Hepatocyte (in vitro differentiated cells): ENCODE measurements at regions not wholly inside any gene's neighbourhood (a gene's known extent, or its start where the extent isn't known, plus 50 kb on each side); places are given as distances from the start of the nearest gene placed in this dataset.

ENCODE experiments used
- DNase-seq: peaks from one replicate; pipeline ENCODE4 v3.0.0-alpha.2; 2016; ENCODE audit warnings: low spot score
- H2AFZ ChIP-seq: fragments of 200-600 bp; sonication (generic); 2 replicates; pipeline ENCODE4 v1.6.0; 2016; ENCODE audit warnings: antibody characterized with exemption, mild to moderate bottlenecking
- H3K27ac ChIP-seq: fragments of 200-600 bp; sonication (generic); 2 replicates; pipeline ENCODE4 v1.5.1; 2016; ENCODE audit warnings: mild to moderate bottlenecking
- H3K27me3 ChIP-seq: fragments of 200-600 bp; sonication (generic); 2 replicates; pipeline ENCODE4 v1.6.1; 2016
- H3K36me3 ChIP-seq: fragments of 200-600 bp; sonication (generic); replicated peaks from 2 replicates; pipeline ENCODE4 v1.5.1; 2016; ENCODE audit warnings: low read depth; ENCODE audit not compliant: insufficient read depth
- H3K4me1 ChIP-seq: fragments of 200-600 bp; sonication (generic); 2 replicates; pipeline ENCODE4 v1.5.1; 2016; ENCODE audit warnings: mild to moderate bottlenecking, moderate library complexity; ENCODE audit not compliant: insufficient read depth
- H3K4me2 ChIP-seq: fragments of 200-600 bp; sonication (generic); 2 replicates; pipeline ENCODE4 v1.6.0; 2016
- H3K4me3 ChIP-seq: fragments of 200-600 bp; sonication (generic); 2 replicates; pipeline ENCODE4 v1.5.1; 2016; ENCODE audit warnings: mild to moderate bottlenecking
- H3K79me2 ChIP-seq: fragments of 200-600 bp; sonication (generic); 2 replicates; pipeline ENCODE4 v1.6.0; 2017; ENCODE audit warnings: mild to moderate bottlenecking
- H3K9me2 ChIP-seq: fragments of 200-600 bp; sonication (generic); replicated peaks from 2 replicates; pipeline ENCODE4 v1.6.0; 2017; ENCODE audit warnings: mild to moderate bottlenecking; ENCODE audit not compliant: insufficient read depth
- H3K9me3 ChIP-seq: fragments of 200-600 bp; sonication (generic); 2 replicates; pipeline ENCODE4 v1.5.1; 2016; ENCODE audit warnings: low read depth, mild to moderate bottlenecking
- H4K20me1 ChIP-seq: fragments of 200-600 bp; sonication (generic); 2 replicates; pipeline ENCODE4 v1.6.0; 2016; ENCODE audit warnings: mild to moderate bottlenecking; ENCODE audit not compliant: insufficient read depth, poor library complexity, severe bottlenecking
- EZH2 ChIP-seq: fragments of 200-600 bp; sonication (generic); IDR thresholded peaks from 2 replicates; pipeline ENCODE4 v1.6.1; 2016; ENCODE audit warnings: antibody characterized with exemption, mild to moderate bottlenecking, borderline replicate concordance
- EZH2phosphoT487 ChIP-seq: fragments of 200-600 bp; sonication (generic); IDR thresholded peaks from one replicate; pipeline ENCODE4 v1.6.1; 2018; ENCODE audit warnings: antibody characterized with exemption, mild to moderate bottlenecking, low read depth, moderate library complexity; ENCODE audit not compliant: unreplicated experiment, severe bottlenecking
- WGBS: methylation state at CpG from one replicate; pipeline ENCODE4 v1.1.6; 2016; ENCODE audit warnings: low lambda C conversion rate; ENCODE audit errors: missing lambda C conversion rate; 5-methylcytosine and 5-hydroxymethylcytosine counted together
- TF ChIP-seq, protein P1 (sequence below): fragments of 200-600 bp; sonication (generic); IDR thresholded peaks from 2 replicates; pipeline ENCODE4 v1.5.1; 2016; ENCODE audit warnings: antibody characterized with exemption, mild to moderate bottlenecking; ENCODE audit not compliant: poor library complexity

DNA sequence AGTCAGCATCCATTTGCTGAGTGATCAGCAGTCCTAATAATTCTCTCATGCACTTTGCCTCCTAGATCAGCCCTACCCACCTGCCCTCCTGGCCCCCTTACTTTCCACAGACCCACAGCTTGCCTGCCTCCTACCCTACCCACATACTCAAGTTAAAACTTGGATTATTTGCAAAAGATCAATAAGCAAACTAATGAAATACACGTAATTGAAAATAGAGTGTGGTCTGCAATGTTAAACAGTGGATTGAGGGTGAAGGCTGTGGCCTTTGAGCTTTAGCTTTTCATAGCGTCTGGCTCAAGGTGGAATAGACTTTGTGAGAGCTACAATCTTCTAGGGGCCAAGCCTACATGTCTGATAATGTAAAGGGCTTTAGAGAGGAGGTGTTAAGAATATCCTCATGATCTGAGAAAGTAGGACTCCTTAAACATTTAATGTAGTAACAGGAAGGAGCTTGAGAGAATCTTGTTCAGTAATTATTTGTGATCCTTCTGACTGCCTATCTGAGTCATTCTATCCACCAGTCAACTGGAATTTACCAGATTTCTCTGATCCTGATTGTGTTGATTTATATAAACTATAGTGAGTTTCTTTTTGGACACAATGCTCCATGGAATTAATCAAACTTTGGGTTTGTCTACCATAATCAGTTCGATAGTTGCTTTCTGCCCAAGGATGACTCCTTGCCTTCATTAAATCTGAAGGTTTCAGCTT is 310.0 kb downstream of the HRH4 start:
- Histone ChIP-seq H3K4me1 (no peaks in the 10 kb centered on the region), H3K4me3 (no peak overlapping the region), H2AFZ (no peak overlapping the region), H3K27ac (peak overlapping the region; percentile 9), H3K79me2 (no peaks in the 10 kb centered on the region), H3K27me3 (no peaks in the 10 kb centered on the region), H3K9me2 (no peaks in the 10 kb centered on the region), H3K4me2 (no peak overlapping the region), H3K36me3 (no peaks in the 10 kb centered on the region), H3K9me3 (no peaks in the 10 kb centered on the region), H4K20me1 (no peaks in the 10 kb centered on the region)
- TF ChIP-seq EZH2phosphoT487 (no peak), EZH2 (no peak)
- TF ChIP-seq, protein P1, sequence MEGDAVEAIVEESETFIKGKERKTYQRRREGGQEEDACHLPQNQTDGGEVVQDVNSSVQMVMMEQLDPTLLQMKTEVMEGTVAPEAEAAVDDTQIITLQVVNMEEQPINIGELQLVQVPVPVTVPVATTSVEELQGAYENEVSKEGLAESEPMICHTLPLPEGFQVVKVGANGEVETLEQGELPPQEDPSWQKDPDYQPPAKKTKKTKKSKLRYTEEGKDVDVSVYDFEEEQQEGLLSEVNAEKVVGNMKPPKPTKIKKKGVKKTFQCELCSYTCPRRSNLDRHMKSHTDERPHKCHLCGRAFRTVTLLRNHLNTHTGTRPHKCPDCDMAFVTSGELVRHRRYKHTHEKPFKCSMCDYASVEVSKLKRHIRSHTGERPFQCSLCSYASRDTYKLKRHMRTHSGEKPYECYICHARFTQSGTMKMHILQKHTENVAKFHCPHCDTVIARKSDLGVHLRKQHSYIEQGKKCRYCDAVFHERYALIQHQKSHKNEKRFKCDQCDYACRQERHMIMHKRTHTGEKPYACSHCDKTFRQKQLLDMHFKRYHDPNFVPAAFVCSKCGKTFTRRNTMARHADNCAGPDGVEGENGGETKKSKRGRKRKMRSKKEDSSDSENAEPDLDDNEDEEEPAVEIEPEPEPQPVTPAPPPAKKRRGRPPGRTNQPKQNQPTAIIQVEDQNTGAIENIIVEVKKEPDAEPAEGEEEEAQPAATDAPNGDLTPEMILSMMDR: no peak
- WGBS: 81% methylated on average over 3 of the region's 3 CpGs
- DNase-seq: no peak

DNA sequence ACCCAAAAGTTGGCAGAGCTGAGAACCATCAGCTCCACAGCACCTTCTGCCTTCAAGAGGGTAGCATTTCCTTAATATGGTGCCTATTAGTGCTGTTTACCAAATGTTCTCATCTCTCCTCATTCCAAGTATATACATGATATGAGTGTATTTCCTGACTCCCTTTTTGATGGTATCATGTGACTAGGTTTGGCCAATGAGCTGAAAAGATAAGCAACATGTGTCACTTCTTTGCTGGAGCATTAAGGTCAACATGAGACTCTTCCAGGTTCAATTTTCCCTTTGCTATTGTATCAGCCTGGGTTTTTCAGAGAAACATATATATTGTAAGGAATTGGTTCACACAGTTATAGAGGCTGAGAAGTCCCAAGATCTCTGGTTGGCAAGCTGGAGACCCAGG is 310.9 kb downstream of the HRH4 start:
- Histone ChIP-seq H3K36me3 (no peaks in the 10 kb centered on the region), H4K20me1 (no peaks in the 10 kb centered on the region), H3K4me2 (no peak overlapping the region), H3K27ac (no peak overlapping the region), H3K27me3 (no peaks in the 10 kb centered on the region), H3K4me3 (no peak overlapping the region), H3K9me2 (no peaks in the 10 kb centered on the region), H2AFZ (no peak overlapping the region), H3K79me2 (no peaks in the 10 kb centered on the region), H3K4me1 (no peaks in the 10 kb centered on the region), H3K9me3 (no peaks in the 10 kb centered on the region)
- DNase-seq: no peak
- TF ChIP-seq EZH2phosphoT487 (no peak), EZH2 (no peak)
- TF ChIP-seq, protein P1: no peak

DNA sequence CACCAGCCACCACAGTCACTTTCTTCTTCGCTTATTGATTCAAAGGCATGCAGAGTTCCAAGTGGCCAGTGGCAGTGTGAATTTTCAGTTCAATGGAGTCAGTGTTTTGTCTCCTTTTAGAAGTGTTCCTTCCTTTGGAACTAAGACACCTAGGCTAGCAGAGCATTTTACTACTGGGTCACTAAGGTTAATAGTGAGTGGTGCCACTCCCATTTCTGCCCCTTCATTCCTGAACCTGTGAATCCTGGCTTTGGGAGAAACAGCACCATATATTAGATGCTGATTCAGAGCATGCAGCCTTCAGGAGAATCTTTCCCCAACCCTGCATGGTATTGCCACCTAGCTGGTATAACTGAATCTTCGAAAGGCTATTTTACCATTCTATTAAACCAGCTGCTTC is 312.7 kb downstream of the HRH4 start:
- TF ChIP-seq EZH2phosphoT487: no peak
- no peak for TF ChIP-seq EZH2
- TF ChIP-seq, protein P1: no peak
- Histone ChIP-seq H3K4me2 (no peak overlapping the region), H3K27ac (no peak overlapping the region)

DNA sequence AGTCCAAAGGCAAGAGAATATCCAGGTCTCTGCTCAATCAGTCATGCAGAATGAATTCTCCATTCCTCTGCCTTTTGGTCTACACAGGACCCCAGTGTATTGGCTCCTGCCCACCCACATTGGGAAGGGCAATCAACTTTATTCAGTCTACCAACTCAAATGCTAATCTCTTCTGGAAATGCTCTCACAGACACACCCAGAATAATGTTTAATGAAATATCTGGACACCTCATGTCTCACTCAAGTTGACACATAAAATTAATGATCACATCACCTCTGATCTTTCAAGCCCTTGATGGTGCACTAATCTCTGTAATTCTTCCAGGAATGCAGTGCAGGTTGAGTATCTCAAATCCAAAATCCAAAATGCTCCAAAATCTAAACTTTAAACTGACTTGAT is 315.6 kb downstream of the HRH4 start:
- H3K36me3 ChIP-seq: no peaks in the 10 kb centered on the region
- no peaks in the 10 kb centered on the region for H3K9me3 ChIP-seq
- H3K4me3 ChIP-seq: no peak overlapping the region
- H3K27me3 ChIP-seq: no peaks in the 10 kb centered on the region
- no peaks in the 10 kb centered on the region for H3K9me2 ChIP-seq
- no peak overlapping the region for H3K27ac ChIP-seq
- H3K79me2 ChIP-seq: no peaks in the 10 kb centered on the region
- no peak for TF ChIP-seq EZH2
- TF ChIP-seq EZH2phosphoT487: no peak
- TF ChIP-seq, protein P1: no peak
- no peak overlapping the region for H2AFZ ChIP-seq
- DNase-seq: no peak
- H3K4me2 ChIP-seq: no peak overlapping the region
- no peaks in the 10 kb centered on the region for H4K20me1 ChIP-seq
- H3K4me1 ChIP-seq: peaks cover 8% of the 10 kb centered on the region

More for the DNA sequence above, 312.7 kb downstream of the HRH4 start:
- Histone ChIP-seq H3K79me2 (no peaks in the 10 kb centered on the region), H3K9me2 (no peaks in the 10 kb centered on the region), H3K27me3 (no peaks in the 10 kb centered on the region), H3K4me1 (peaks cover under 1% of the 10 kb centered on the region), H2AFZ (no peak overlapping the region), H3K4me3 (no peak overlapping the region), H4K20me1 (no peaks in the 10 kb centered on the region), H3K9me3 (no peaks in the 10 kb centered on the region), H3K36me3 (no peaks in the 10 kb centered on the region)
- 98% methylated on average over 2 of the region's 2 CpGs for WGBS
- DNase-seq: no peak
